ENCODE measurements at regions not wholly inside any gene's neighbourhood (a gene's known extent, or its start where the extent isn't known, plus 50 kb on each side); places are given as distances from the start of the nearest gene placed in this dataset.

- no peak for TF ChIP-seq POLR2AphosphoS5 (IDR thresholded peaks at IDR 0.05)
- TF ChIP-seq CTCF (IDR thresholded peaks at IDR 0.05 in 8 of 11, conservative IDR thresholded peaks at IDR 0.05 in 3 of 11) = no peak
Observed at GRCh38 chr7:41287559-41288335, 415.1 kb downstream of the INHBA start.
